Endothelial cell of umbilical vein (primary cell): ENCODE measurements at regions not wholly inside any gene's neighbourhood (a gene's known extent, or its start where the extent isn't known, plus 50 kb on each side); places are given as distances from the start of the nearest gene placed in this dataset.

Source experiments
- BruUV-seq: library from RNA; stranded (reverse); fragments of 400-500 nt; replicated peaks from 2 replicates; lab custom pipeline; 2021; lab: Mats Ljungman, UMichigan
- CTCF ChIA-PET: fragments of 300-600, 350-600 bp; sonication (Branson Sonifier 250); formaldehyde crosslinking; loops from one replicate; lab custom pipeline; 2021; ENCODE audit warnings: antibody characterized with exemption, inconsistent platforms; lab: Charles Lee
- POLR2A ChIA-PET: fragments of 300-600, 350-600 bp; sonication (Branson Sonifier 250); formaldehyde crosslinking; loops from one replicate; lab custom pipeline; 2021; ENCODE audit warnings: antibody characterized with exemption, inconsistent platforms; lab: Charles Lee
- DNase-seq: peaks from one replicate; pipeline ENCODE4 v3.0.0-alpha.2; 2011; ENCODE audit warnings: low read depth, low spot score
- FAIRE-seq: peaks from 2 replicates; lab custom pipeline; 2011; peaks lifted over from hg19 to GRCh38; lab: Jason Lieb, UNC
- H2AFZ ChIP-seq: 2 replicates; pipeline ENCODE4 v1.6.0; 2012; ENCODE audit warnings: low read depth, low read length, control low read depth, inconsistent platforms
- H3K27ac ChIP-seq: 2 replicates; pipeline ENCODE4 v1.5.1; 2011; ENCODE audit warnings: low read depth, mild to moderate bottlenecking, control low read depth, low read length, moderate library complexity; ENCODE audit not compliant: insufficient read depth
- H3K27me3 ChIP-seq, 2 experiments: 2 replicates each; pipeline versions ENCODE4 v1.6.0 to v1.6.1; 2011; ENCODE audit warnings: low read length in 2 of 2, mixed read lengths in 1 of 2; ENCODE audit not compliant: control insufficient read depth in 2 of 2, insufficient read depth in 2 of 2
- H3K36me3 ChIP-seq, 2 experiments: 2 replicates in 1 of 2; 3 replicates in 1 of 2; pipeline ENCODE4 v1.5.1; 2011; ENCODE audit warnings: low read length in 2 of 2, mild to moderate bottlenecking in 1 of 2, moderate library complexity in 1 of 2; ENCODE audit not compliant: control insufficient read depth in 2 of 2, insufficient read depth in 2 of 2; ENCODE audit errors: extremely low read depth in 1 of 2
- H3K4me1 ChIP-seq: 3 replicates; pipeline ENCODE4 v1.5.1; 2011; ENCODE audit warnings: mild to moderate bottlenecking, low read length; ENCODE audit not compliant: control insufficient read depth, insufficient read depth; ENCODE audit errors: extremely low read depth
- H3K4me2 ChIP-seq: 2 replicates; pipeline ENCODE4 v1.6.1; 2011; ENCODE audit warnings: low read length, control low read depth, mixed read lengths; ENCODE audit not compliant: insufficient read depth
- H3K4me3 ChIP-seq, 3 experiments: fragments of 200-600 bp in 1 of 3; sonication (generic), shearing (Covaris generic) in 1 of 3; replicated peaks in 1 of 3; 2 replicates each; pipeline ENCODE4 v1.5.1; 2011 to 2016; ENCODE audit warnings: control low read depth in 3 of 3, low read length in 3 of 3, mild to moderate bottlenecking in 2 of 3, inconsistent platforms in 1 of 3, low read depth in 1 of 3, moderate library complexity in 1 of 3; ENCODE audit not compliant: insufficient read depth in 1 of 3
- H3K79me2 ChIP-seq: 2 replicates; pipeline ENCODE4 v1.6.0; 2012; ENCODE audit warnings: low read length, inconsistent platforms; ENCODE audit not compliant: control insufficient read depth, insufficient read depth
- H3K9ac ChIP-seq: replicated peaks from 2 replicates; pipeline ENCODE3; 2011; ENCODE audit warnings: low read length, control low read depth; ENCODE audit not compliant: insufficient read depth; ENCODE audit errors: extremely low read depth
- H3K9me1 ChIP-seq: replicated peaks from 3 replicates; pipeline ENCODE4 v1.6.0; 2011; ENCODE audit warnings: mild to moderate bottlenecking, low read length; ENCODE audit not compliant: control insufficient read depth, insufficient read depth; ENCODE audit errors: extremely low read depth
- H3K9me3 ChIP-seq: replicated peaks from 2 replicates; pipeline ENCODE4 v1.5.1; 2012; ENCODE audit warnings: low read length, inconsistent platforms; ENCODE audit not compliant: control insufficient read depth, insufficient read depth
- H4K20me1 ChIP-seq: replicated peaks from 2 replicates; pipeline ENCODE3; 2011; ENCODE audit warnings: mild to moderate bottlenecking, low read length; ENCODE audit not compliant: control insufficient read depth, insufficient read depth; ENCODE audit errors: extremely low read depth
- CTCF ChIP-seq, 2 donors: IDR thresholded peaks; 1 replicate in 1 of 2; 2 replicates in 1 of 2; pipeline ENCODE4 v1.5.1; 2011; ENCODE audit warnings: low read length in 2 of 2, mild to moderate bottlenecking in 2 of 2, moderate library complexity in 2 of 2, control low read depth in 1 of 2, inconsistent platforms in 1 of 2, low read depth in 1 of 2; ENCODE audit not compliant: insufficient read depth in 1 of 2; ENCODE audit errors: extremely low read depth in 1 of 2
- EZH2 ChIP-seq: IDR thresholded peaks from 2 replicates; pipeline ENCODE4 v1.6.1; 2012; ENCODE audit warnings: borderline replicate concordance, low read depth, mild to moderate bottlenecking, moderate library complexity, low read length, inconsistent platforms; ENCODE audit not compliant: severe bottlenecking
- FOS ChIP-seq: IDR thresholded peaks from 2 replicates; pipeline ENCODE4 v1.6.1; 2011; ENCODE audit warnings: mild to moderate bottlenecking, low read length, moderate library complexity, borderline replicate concordance; ENCODE audit not compliant: insufficient read depth
- GATA2 ChIP-seq: IDR thresholded peaks from 2 replicates; pipeline ENCODE4 v1.7.0; 2011; ENCODE audit warnings: low read depth, mild to moderate bottlenecking, moderate library complexity, mixed read lengths, low read length; ENCODE audit not compliant: insufficient read length, insufficient read depth
- JUN ChIP-seq: IDR thresholded peaks from 2 replicates; pipeline ENCODE4 v1.6.1; 2011; ENCODE audit warnings: borderline replicate concordance, low read depth; ENCODE audit not compliant: insufficient read length, insufficient read depth
- MYC ChIP-seq: IDR thresholded peaks from one replicate; pipeline ENCODE4 v1.6.1; 2011; ENCODE audit warnings: mild to moderate bottlenecking, low read depth, low read length
- POLR2A ChIP-seq: IDR thresholded peaks from 2 replicates; pipeline ENCODE4 v1.6.1; 2012; ENCODE audit warnings: low read depth, mild to moderate bottlenecking, control low read depth, low read length
- POLR2AphosphoS5 ChIP-seq: IDR thresholded peaks from 2 replicates; pipeline ENCODE4 v1.6.1; 2012; ENCODE audit warnings: low read depth, mild to moderate bottlenecking, control low read depth, low read length, moderate library complexity; ENCODE audit not compliant: insufficient read depth
- dilution Hi-C: fragments of 300-500 bp; cut with MboI; formaldehyde crosslinking; loops from one replicate; pipeline ENCODE4 v1.15.0; 2019; ENCODE audit warnings: low sequenced_read_pairs; ENCODE audit not compliant: extremely low pct_ligation_motif_present
- intact Hi-C: fragments of 100-400 bp; cut with micrococcal nuclease; formaldehyde crosslinking; loops from one replicate; pipeline ENCODE4 v1.10.0; 2022
- TF ChIP-seq, protein P1 (sequence below): IDR thresholded peaks from 2 replicates; pipeline ENCODE4 v1.6.1; 2011; ENCODE audit not compliant: insufficient read depth, insufficient read length

GRCh38 chr13:73370066-73370465, 311.3 kb downstream of the KLF5 start:
- FAIRE-seq: no peak
- no peak overlapping the region for H3K4me2 ChIP-seq
- H3K36me3 ChIP-seq: no peaks in the 10 kb centered on the region
- ChIA-PET CTCF (no interaction called here), POLR2A (no interaction called here)
- DNase-seq: no peak
- no peak overlapping the region for H3K4me3 ChIP-seq
- no peak overlapping the region for H3K27ac ChIP-seq
- no peaks in the 10 kb centered on the region for H3K9me3 ChIP-seq
- H4K20me1 ChIP-seq: no peaks in the 10 kb centered on the region
- TF ChIP-seq JUN: no peak
- no peak for TF ChIP-seq CTCF (IDR thresholded peaks at IDR 0.05; ENCODE audit: extremely low read depth in 1 of 2, insufficient read depth in 1 of 2, low read depth in 1 of 2, low read length in 2 of 2)
- TF ChIP-seq GATA2: no peak
- no peak for TF ChIP-seq EZH2
- TF ChIP-seq, protein P1, sequence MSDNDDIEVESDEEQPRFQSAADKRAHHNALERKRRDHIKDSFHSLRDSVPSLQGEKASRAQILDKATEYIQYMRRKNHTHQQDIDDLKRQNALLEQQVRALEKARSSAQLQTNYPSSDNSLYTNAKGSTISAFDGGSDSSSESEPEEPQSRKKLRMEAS: no peak
- TF ChIP-seq POLR2AphosphoS5: no peak
- TF ChIP-seq MYC: no peak
- no peak for TF ChIP-seq POLR2A
- TF ChIP-seq FOS: no peak
- dilution Hi-C loops: no loop called here
- H3K79me2 ChIP-seq: no peaks in the 10 kb centered on the region
- no TSS peak for BruUV-seq
- H3K9ac ChIP-seq: no peak overlapping the region
- intact Hi-C loops: no loop called here
- no peaks in the 10 kb centered on the region for H3K27me3 ChIP-seq
- no peaks in the 10 kb centered on the region for H3K9me1 ChIP-seq
- H2AFZ ChIP-seq: no peak overlapping the region
- H3K4me1 ChIP-seq: no peaks in the 10 kb centered on the region
